ENCODE measurements at regions not wholly inside any gene's neighbourhood (a gene's known extent, or its start where the extent isn't known, plus 50 kb on each side); places are given as distances from the start of the nearest gene placed in this dataset.

DNA sequence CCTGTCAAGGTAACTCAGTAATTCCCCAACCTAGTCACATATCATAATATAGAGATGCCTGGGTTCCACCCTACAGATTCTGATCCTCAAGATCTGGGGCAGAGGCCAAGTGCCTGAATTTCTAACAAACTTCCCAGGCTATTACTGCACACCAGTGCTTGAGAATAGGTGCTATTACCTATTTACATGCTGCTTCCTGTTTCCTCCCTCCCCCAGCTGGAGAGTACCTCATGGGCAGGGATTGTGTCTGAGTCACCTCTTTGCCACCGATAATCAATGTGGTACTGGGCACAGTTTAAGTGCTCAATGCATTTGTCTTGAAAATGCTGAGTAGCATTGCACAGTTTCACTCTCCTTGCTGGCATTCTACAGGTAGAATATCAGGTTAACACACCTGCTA, 582.2 kb upstream of the CADM1 start:
- ATAC-seq, result no peak
- TF ChIP-seq CTCF (IDR thresholded peaks at IDR 0.05), result no peak
- no peak for TF ChIP-seq POLR2A (IDR thresholded peaks at IDR 0.05)
- 39 to 43% methylated on average over 1 of the region's 1 CpG for WGBS, 2 donors

GRCh38 chr11:116085031-116085635, 580.9 kb upstream of the CADM1 start:
- 64 to 69% methylated on average over 7 of the region's 7 CpGs for WGBS, 2 donors
- DNase-seq (no peak), ATAC-seq (no peak)
- Histone ChIP-seq H3K9me3 (no peaks in the 10 kb centered on the region), H3K4me3 (no peak overlapping the region), H3K27me3 (no peaks in the 10 kb centered on the region), H3K4me1 (no peaks in the 10 kb centered on the region), H3K27ac (no peak overlapping the region), H3K36me3 (replicated peaks in 1 of 2; ENCODE audit: insufficient read depth in 1 of 2, low read depth in 2 of 2) (no peaks in the 10 kb centered on the region)
- TF ChIP-seq CTCF (IDR thresholded peaks at IDR 0.05) (no peak), POLR2A (IDR thresholded peaks at IDR 0.05) (no peak)
- intact Hi-C loops (cut with DNase I), result no loop called here

More for the DNA sequence above, 582.2 kb upstream of the CADM1 start:
- H3K27ac ChIP-seq, result no peak overlapping the region
- intact Hi-C loops (cut with DNase I), result no loop called here
- no peaks in the 10 kb centered on the region for H3K27me3 ChIP-seq
- H3K36me3 ChIP-seq (replicated peaks in 1 of 2; ENCODE audit: insufficient read depth in 1 of 2, low read depth in 2 of 2), result no peaks in the 10 kb centered on the region
- no peaks in the 10 kb centered on the region for H3K9me3 ChIP-seq
- DNase-seq, result no peak
- H3K4me1 ChIP-seq, result no peaks in the 10 kb centered on the region
- H3K4me3 ChIP-seq, result no peak overlapping the region

DNA sequence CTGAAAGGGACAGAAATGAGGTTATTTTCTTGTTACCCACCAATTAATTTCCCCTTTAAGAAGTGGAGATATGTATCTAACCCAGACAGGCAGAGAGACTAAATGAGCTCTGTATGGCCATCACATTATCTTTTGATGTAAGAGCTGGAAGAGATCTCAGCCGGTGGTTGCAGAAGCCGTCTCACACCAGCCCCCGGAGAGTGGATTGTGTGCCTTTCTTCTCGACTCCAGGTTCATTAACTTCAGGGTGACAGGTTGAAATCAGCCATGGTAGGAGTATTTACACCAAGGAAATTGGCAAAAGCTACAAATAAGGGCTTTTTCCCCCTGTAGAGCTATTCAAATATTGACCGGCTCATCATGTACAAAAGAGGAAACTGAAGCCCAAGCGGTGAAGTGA, 580.3 kb upstream of the CADM1 start:
- no peaks in the 10 kb centered on the region for H3K4me1 ChIP-seq
- 53 to 77% methylated on average over 6 of the region's 6 CpGs for WGBS, 2 donors
- no peaks in the 10 kb centered on the region for H3K27me3 ChIP-seq
- no peak for ATAC-seq
- no peaks in the 10 kb centered on the region for H3K36me3 ChIP-seq (replicated peaks in 1 of 2; ENCODE audit: insufficient read depth in 1 of 2, low read depth in 2 of 2)
- DNase-seq, result no peak
- no peak for TF ChIP-seq POLR2A (IDR thresholded peaks at IDR 0.05)
- no peak for TF ChIP-seq CTCF (IDR thresholded peaks at IDR 0.05)
- H3K27ac ChIP-seq, result no peak overlapping the region
- no peaks in the 10 kb centered on the region for H3K9me3 ChIP-seq
- H3K4me3 ChIP-seq, result no peak overlapping the region
- intact Hi-C loops (cut with DNase I), result no loop called here

DNA sequence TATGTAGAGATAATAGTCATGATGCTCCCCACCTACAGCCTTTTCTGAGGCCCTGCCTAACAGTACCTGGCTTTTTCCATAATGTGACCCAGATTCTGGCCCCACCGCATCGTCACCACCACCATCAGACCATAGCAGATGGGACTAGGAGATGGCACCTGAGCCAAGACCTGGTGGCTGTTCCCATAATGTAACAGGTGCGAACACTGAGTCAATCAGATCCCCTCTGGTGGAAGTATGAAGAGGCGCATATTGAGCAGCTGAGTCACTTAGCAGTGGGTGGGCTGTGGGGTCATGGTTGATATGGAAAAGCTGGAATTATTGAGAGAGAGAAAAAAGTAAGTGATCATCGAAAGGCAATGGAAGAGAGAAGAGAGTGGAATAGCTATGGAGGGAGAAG, 578.0 kb upstream of the CADM1 start:
- no peak overlapping the region for H3K27ac ChIP-seq
- 82 to 93% methylated on average over 5 of the region's 5 CpGs for WGBS, 2 donors
- no peak for ATAC-seq

More for the DNA sequence above, 578.0 kb upstream of the CADM1 start:
- Histone ChIP-seq H3K36me3 (replicated peaks in 1 of 2; ENCODE audit: insufficient read depth in 1 of 2, low read depth in 2 of 2) (no peaks in the 10 kb centered on the region), H3K9me3 (no peaks in the 10 kb centered on the region), H3K4me1 (no peaks in the 10 kb centered on the region), H3K4me3 (no peak overlapping the region), H3K27me3 (peaks cover 0 to 7% of the 10 kb centered on the region in 2 donors)
- DNase-seq, result no peak
- intact Hi-C loops (cut with DNase I), result no loop called here
- TF ChIP-seq POLR2A (IDR thresholded peaks at IDR 0.05) (no peak), CTCF (IDR thresholded peaks at IDR 0.05) (no peak)
